HG03108 (cell line): ENCODE measurements at regions not wholly inside any gene's neighbourhood (a gene's known extent, or its start where the extent isn't known, plus 50 kb on each side); places are given as distances from the start of the nearest gene placed in this dataset.
"Not testable (repeated sequence)": the region's sequence is repeated elsewhere in the genome, so short reads cannot be mapped to it uniquely, and the experiment has no call there.

ENCODE experiments used
- ATAC-seq: cut with Tn5 transposase; IDR thresholded peaks from one replicate; pipeline ENCODE4 v1.9.1; 2021; ENCODE audit warnings: moderate library complexity; ENCODE audit not compliant: unreplicated experiment

DNA sequence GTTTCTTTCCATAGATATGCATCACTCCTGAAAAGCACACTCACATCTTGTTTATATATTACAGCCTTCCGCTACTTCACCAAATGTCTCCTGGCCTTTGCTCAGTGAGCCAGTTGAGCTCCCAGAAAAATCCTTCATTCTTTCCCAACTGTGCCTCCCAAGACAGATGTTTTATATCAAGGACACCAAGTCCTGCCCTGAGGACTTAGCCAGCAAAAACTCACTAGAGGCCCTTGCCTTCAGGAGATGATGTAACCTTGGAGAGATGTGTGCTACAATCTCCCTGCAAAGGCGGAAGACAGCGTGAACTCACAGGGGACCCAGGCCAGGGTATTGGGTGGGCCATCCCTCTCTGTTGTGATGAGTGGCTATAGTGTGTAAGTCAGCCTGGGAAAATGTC, 86.1 kb upstream of the CTAGE1 start:
- no peak for ATAC-seq

DNA sequence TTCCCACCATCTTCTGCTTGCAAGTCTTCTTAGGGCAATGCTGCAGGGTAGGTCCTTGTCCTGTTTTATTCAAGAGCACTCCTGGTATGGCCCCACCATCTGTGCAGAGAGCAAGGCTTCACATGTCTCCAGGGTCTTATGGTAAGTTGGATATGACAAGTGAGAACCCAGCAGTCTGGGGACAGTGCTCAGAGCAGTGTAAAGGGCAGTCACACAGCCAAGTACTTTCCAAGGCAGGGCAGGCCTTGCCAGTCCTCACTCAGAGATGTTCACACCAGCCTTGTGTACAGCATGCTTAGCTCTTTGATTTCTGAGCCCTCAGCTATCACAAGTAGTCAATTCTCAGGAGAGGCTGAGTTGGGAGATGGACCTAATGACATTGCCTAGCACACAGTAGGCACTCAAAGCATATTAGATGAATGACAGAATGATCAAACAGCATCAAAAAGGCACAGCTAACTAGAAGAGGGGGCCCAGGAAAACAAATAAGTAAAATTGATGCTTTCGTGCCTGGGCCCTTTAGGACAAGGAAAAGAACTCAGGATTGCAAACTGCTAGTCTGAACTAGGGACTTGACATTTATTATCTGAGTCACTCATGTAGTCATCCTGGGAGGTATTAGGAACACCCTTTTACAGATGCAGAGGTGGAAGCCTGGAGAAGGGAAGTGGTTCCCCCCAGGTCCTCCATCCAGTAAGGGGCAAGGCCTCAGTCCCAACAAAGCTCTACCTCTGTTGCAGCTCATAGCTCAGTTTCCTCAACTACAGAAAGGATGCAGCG, 86.7 kb upstream of the CTAGE1 start:
- ATAC-seq, result no peak

DNA sequence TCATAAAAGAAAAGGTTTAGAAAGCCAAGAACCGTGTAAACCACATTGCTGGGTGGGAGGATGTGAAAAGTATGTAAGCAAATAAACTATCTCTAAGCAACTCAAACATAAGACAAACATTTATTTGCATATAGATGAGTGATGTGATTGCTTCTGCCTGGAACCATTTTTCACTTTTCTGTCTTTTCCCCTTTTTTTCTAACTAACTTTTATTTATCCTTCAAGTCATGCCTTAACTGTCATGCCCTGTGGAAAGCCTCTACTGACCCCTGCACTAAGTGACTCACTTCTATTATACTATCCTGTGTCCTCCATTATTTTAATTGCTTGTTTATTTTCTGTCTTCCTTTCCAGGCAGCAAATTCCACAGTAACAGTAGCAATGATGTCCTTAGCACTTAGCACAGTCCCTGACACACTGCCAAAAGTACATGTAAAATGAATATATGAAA, 87.5 kb upstream of the CTAGE1 start:
- ATAC-seq, result no peak

DNA sequence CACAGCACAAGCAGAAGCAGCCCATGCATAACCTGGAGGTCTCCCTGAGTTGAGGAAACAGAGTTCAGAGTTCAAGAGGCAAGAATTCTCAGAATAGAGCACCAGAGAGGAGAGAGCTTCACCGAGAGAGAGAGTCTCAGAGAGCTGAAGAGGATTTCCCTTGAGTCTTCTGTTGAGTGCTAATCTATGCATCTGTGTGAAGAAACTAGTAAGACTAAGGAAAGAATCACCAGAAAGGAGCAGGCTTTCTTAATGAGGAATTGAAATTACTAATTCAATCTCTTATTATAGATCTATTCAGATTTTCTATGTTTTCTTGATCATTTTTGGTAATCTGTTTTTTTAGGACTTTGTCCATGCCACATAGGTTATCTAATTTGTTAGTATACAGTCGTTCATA, 89.3 kb upstream of the CTAGE1 start:
- no peak for ATAC-seq

DNA sequence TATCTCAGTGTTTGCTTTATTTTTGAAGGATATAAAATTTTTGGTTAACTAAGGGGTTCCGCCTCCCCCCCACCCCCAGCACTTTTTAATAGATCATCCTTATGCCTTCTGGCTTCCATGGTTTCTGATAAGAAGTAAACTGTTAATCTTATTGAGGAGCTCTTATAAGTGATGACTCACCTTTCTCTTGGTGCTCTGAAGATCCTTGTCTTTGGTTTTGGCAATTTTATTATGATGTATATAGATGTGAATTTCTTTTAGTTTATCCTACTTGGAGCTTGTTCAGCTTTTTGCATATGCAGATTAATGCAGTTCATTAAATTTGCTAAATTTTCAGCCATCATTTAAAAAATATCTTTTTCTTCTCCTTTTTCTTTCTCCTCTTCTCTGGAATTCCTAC, 91.7 kb upstream of the CTAGE1 start:
- no peak for ATAC-seq

DNA sequence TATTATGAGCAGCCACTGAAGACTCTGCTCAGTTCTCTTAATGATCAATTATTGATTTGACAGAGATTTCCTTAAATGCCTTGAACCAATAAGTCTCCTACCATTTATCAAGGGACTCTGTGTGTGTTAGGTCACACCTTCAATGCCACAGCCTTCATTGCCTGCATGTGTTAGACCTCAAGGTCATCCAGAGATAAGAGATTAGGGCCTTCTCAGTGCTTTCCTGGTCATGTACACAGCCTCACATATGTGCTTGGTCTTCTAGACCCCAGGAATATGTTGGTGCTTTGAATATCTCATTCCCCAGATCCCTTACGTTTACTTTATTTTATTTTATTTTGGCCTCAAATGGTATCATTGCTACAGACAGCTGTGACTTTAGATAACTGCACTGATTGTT, 93.0 kb upstream of the CTAGE1 start:
- ATAC-seq, result no peak

DNA sequence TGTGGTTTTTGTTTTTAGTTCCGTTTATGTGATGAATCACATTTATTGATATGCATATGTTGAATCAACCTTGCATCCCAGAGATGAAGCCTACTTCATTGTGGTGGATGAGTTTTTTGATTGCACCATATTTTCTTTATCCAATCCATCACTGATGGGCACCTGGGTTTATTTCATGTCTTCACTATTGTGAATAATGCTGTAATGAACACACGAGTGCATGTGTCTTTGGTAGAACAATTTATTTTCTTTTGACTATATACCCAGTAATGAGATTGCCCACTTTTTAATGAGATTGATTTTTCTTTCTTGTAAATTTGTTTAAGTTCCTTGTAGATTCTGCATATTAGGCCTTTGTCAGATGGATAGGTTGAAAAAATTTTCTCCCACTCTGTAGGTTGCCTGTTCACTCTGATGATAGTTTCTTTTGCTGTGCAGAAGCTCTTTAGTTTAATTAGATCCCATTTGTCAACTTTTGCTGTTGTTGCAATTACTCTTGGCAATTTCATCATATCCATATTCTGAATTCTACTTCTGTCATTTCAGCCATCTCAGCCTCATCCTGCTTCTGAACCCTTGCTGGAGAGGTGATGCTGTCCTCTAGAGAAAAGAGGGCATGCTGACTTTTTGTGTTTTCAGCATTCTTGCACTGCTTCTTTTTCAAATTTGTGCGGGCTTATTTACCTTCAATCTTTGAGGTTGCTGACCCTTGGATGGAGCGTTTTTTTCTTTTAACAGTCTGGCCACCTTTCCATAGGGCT, 96.2 kb upstream of the CTAGE1 start:
- ATAC-seq, result no peak

DNA sequence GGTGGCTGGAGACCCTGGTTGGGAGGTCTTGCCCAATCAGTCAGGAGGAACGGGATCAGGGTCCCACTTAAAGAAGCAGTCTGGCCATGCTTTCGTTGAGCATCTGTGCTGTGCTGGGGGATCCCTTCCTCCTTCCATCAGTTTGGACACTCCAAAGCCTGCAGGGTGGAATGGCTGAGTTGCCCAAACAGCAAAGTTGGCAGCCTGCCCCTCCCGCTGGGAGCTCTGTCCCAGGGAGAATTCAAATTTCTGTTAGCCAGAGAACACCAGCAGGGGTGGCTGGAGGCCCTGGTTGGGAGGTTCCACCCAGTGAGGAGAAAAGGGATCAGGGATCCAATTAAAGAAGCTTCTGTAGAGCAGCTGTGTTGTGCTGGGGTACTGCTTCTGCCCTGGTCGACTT, 96.9 kb upstream of the CTAGE1 start:
- no peak for ATAC-seq

DNA sequence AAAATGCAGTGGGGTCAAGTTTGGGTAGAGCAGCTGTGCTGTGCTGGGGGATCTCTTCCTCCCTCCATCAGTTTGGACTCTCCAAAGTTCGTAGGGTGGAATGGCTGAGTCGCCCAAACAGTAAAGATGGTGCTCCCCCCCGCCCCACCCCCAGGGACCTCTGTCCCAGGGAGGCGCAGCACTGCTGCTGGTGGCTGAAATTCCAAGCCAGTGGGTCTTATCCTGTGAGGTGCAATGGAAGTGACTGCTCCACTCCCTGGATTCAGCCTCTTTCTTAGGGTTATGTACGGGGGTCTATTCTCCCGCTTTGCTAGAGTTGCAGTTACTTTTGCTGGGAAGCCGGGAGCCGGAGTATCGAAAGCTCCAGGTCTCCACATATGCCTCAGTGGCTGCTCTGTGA, 97.5 kb upstream of the CTAGE1 start:
- no peak for ATAC-seq

DNA sequence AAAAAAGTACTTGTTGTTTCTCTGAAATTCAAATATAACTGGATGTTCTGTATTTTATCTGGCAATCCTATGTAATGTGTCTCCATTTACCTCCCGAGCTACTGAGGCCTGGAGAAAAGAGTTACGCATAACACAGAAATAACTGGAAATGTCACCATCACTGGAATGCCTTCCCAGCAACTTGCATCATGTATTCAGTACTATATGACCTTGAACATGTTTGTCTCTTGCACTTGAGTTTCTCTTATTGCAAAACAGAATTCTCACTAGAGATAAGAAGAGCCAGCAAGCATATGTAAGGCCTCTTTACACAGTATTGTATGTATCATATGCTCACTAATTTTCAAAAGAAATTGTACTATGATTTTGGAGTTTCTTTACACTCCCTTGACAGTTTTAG, 99.6 kb upstream of the CTAGE1 start:
- no peak for ATAC-seq

DNA sequence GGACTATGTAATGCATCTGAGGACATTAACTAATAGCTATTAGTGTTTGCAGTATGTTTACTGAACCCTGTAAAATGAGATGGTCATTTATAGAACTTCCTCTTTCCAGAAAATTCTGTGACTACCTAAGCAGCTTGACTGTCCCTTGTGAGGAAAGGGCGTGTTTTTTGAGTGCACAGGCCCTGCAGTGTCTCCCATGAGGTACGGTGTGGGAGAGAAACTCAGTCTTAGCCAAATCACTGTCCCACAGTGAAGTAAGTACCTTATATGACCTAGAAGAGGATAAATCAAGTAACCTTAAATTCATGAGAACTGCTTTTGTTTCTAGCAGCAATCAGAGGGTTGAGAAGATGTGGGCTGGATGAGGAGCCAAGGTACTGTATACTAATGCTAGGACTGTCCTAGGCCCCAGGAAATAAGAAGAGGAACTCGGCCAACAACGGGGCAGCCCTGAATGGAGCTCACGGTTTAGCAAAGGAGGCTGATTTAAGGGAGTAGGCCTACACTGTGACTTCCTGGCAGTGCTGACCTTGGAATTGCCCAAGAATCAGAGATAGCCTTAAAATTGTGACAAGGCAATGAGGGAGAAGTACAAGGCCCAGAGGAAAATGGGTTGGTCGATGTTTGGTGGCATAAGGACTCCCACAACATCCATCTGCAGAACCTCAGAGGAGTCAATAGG, 103.5 kb upstream of the CTAGE1 start:
- no peak for ATAC-seq

DNA sequence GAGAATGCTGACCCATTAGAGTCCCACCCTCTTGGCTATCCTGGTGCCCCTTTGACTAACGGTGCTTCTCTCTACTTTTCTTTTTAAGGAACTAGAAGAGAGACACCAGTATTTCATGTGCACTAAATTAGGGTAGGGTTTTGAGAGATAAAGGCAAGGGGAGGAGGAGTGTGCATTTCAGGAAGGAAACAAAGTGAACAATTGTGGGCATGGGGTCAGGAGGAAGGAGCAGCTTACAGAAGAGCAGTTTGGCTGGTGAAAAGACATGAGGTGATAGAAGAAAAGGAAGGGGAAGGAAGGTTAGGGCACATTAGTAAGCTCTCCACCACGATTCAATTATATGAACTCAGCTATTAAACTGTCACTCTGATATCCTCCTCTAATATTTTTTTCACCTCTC, 105.8 kb upstream of the CTAGE1 start:
- ATAC-seq, result no peak

DNA sequence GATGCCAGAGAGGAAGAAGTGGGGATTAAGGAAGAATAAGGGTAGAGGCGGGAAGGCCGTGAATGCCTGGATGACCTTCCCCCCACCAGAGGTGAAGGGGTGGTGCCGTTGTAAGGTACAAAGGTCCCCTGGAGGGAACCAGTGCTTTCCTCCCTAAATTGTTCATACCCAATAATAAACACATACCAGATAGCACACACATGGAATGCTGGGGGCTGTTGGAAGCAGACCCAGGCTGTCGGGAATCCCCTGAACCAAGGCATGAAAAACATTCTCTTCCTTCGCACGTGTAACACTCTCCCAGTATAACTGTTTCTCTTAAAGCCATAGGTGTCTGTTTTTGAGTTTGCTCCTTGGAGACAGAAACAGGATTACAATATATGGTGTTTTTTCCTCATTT, 107.1 kb upstream of the CTAGE1 start:
- ATAC-seq, result no peak

DNA sequence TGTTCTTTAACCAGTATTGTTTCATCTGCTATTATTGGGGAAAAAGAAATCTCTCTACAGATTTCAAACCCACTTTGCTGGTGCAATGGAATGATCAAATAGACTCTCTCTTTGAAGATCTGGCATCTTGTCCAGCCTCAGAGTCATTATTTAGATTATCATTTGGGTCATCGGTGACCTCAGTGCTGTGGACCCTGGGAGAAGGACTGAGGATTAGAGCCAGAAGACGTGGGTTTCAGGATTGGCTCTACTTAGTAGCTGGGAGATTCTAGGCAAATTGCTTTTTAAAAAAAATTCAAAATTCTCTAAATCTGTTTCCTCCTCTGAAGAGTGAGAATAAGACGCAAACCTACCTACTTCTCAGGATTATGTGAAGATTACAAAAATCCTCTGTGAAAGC, 107.6 kb upstream of the CTAGE1 start:
- no peak for ATAC-seq

DNA sequence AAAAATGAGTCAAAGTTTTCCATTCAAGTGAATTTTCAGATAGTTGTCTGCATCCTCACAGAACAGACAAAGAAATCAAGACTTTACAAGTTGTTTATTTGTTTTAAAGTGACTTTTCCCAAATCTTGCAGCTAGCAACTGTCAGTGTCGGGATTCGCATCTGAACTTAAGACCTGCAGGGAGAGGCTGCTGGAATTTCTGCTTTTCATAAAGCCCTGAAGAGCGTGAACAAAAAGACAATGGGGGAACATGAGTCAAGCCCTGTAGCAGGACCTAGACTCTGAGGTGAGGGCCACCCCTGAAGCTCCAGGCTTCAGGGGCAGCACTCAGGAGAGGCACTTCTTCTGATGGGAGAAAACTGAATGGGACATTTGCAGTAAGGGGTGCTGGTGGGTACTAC, 108.2 kb upstream of the CTAGE1 start:
- ATAC-seq, result no peak

DNA sequence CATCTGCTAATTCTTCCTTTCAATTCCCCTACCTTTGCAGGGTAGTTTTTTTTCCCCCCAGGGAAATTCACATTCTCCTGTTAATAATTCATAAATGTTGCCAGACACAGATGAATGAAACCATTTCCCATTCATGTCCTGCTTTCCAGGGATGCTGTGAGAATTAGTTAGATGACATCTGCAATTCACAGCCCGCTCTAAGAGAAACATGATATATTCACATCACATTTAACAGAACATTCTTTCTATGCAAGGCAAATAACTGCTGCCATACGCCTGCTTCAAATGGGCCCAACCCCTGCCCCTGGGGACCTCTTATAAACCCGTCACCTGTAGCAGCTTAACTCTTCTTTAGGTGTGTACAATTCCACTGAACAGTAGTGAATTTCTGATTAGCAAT, 110.6 kb upstream of the CTAGE1 start:
- ATAC-seq, result no peak

DNA sequence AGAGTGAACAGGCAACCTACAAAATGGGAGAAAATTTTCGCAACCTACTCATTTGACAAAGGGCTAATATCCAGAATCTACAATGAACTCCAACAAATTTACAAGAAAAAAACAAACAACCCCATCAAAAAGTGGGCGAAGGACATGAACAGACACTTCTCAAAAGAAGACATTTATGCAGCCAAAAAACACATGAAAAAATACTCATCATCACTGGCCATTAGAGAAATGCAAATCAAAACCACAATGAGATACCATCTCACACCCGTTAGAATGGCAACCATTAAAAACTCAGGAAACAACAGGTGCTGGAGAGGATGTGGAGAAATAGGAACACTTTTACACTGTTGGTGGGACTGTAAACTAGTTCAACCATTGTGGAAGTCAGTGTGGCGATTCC, 117.0 kb upstream of the CTAGE1 start:
- ATAC-seq, result not testable (repeated sequence)

DNA sequence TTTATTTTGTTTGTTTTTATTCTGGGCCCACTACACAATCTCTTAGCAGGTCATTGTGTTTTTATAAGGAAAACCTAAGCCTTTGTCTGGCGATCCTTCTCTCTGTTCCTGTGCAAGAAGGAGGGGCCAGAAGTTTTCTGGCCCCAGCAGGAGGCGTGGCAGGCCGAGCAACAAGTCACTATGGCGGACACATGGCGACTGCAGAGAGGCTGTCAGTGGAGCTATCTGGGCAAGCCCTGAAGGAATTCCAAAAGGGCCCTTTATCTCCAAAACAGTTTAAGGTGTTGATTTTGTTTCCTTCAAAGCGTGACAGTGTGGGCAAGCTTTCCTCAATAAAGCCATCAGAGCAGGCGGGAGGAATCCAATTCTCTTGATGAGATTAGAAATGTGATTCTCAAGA, 118.8 kb upstream of the CTAGE1 start:
- no peak for ATAC-seq

DNA sequence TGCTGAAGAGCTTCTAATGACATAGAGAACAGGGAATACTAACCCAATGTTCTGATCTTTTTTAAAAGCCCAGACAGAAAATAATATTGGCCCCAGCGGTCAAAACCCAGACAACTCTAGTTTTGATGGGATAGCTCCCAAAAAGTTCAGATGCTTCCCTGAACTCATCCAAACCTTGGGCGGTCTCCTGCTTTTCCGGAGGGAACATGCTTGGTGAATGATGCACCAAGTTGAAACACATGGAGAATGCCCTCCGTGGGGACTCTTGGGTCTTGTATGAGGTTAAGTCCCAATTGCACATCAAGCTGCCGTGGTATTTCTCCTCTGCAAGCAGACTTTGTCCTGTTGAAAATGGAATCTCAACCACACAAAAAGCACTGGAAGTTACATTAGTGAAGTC, 120.7 kb upstream of the CTAGE1 start:
- ATAC-seq, result no peak

DNA sequence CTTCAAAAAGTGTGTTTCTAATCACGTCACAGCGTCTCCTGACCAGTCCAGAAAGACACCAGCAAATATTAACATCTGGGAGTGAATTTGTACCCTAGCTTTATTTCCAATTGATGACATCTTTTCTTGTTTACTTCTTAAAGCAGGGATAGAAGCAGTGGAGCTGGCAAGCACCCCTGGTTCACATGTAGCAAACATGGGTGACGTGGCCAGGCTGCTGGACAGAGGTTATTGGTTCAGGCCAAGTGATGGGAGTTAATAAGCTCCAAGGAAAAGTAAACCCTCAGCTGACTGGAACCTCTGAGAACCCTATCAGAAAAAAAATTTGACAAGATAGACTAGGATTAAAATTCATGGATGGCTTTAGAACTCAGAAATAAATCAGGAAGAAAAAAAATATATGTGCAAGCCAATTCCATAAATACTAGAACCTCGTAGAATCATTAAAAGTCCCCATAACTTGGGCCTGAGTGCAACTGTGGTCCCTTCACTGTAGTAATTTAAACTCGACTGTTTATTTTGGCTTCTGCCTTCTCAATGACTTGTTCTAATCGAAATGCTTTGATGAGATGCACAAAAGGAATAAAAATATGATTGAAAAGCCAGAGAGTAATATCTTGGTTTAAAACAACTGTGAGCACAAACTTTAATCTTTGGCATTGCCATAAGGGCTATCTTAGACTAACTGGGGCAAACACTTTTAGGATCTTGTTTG, 121.5 kb upstream of the CTAGE1 start:
- ATAC-seq, result no peak

DNA sequence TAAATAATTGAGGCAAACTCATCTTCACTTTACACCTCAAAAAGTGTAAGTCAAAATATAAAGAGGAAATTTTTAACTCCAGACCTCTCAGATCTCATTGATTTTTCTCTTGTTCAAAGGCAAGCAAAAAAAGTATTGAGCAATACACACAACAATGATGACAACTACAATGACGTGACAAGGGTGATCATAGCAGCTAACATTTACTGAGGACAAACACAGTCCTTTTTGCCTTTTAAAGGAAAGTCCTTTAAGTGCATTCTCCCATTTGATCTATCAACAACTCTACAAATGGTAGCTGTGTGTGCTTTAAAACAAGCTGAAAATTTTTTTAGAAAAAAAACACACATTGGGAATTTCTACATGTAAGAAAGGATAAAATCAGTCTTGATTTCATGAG, 123.5 kb upstream of the CTAGE1 start:
- ATAC-seq, result no peak
